Prostate gland (tissue), 2 donors: ENCODE measurements at regions not wholly inside any gene's neighbourhood (a gene's known extent, or its start where the extent isn't known, plus 50 kb on each side); places are given as distances from the start of the nearest gene placed in this dataset.

Experiments used
- POLR2A ChIP-seq: fragments of 450-650 bp; IDR thresholded peaks from one replicate; pipeline ENCODE4 v1.6.1; 2016; ENCODE audit warnings: antibody characterized with exemption, mild to moderate bottlenecking
- POLR2AphosphoS5 ChIP-seq: sonication (generic); formaldehyde crosslinking; IDR thresholded peaks from one replicate; pipeline ENCODE4 v1.6.1; 2017; ENCODE audit warnings: antibody characterized with exemption
- TF ChIP-seq, protein P1 (sequence below), 4 experiments: fragments of 200-600 bp in 2 of 4; fragments of 450-650 bp in 2 of 4; sonication (generic) in 2 of 4; IDR thresholded peaks; 1 replicate in 3 of 4; 2 replicates in 1 of 4; pipeline ENCODE4 v1.5.1; 2016 to 2019; ENCODE audit warnings: antibody characterized with exemption in 4 of 4, mild to moderate bottlenecking in 2 of 4, moderate library complexity in 2 of 4

DNA sequence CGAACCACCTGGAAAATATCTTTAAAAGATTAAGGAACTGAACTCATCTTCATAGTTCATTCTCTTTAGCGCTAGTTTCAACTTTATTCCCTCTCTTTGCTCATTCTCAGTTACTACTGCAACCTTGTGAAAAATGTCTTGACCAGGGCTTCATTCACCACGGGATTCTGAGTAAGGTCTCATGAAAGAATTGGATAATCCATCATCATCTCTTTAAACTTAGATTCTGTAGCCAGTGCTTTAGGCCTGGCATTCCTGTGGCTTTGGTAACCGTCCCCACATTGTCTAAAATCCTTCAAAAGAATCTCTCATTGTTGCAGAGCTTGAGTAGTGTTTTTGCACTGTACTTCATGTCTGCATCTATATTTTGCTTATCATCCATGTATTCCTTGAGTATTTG is 229.5 kb downstream of the ETAA1 start:
- TF ChIP-seq, protein P1, sequence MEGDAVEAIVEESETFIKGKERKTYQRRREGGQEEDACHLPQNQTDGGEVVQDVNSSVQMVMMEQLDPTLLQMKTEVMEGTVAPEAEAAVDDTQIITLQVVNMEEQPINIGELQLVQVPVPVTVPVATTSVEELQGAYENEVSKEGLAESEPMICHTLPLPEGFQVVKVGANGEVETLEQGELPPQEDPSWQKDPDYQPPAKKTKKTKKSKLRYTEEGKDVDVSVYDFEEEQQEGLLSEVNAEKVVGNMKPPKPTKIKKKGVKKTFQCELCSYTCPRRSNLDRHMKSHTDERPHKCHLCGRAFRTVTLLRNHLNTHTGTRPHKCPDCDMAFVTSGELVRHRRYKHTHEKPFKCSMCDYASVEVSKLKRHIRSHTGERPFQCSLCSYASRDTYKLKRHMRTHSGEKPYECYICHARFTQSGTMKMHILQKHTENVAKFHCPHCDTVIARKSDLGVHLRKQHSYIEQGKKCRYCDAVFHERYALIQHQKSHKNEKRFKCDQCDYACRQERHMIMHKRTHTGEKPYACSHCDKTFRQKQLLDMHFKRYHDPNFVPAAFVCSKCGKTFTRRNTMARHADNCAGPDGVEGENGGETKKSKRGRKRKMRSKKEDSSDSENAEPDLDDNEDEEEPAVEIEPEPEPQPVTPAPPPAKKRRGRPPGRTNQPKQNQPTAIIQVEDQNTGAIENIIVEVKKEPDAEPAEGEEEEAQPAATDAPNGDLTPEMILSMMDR (IDR thresholded peaks at IDR 0.05): no peak
- TF ChIP-seq POLR2A: no peak
- no peak for TF ChIP-seq POLR2AphosphoS5
